C4-2B (cell line): ENCODE measurements at regions not wholly inside any gene's neighbourhood (a gene's known extent, or its start where the extent isn't known, plus 50 kb on each side); places are given as distances from the start of the nearest gene placed in this dataset.

ENCODE experiments used
- H3K27ac ChIP-seq: fragments of 450-650 bp; 2 replicates; pipeline ENCODE4 v1.5.1; 2017
- ZFX ChIP-seq: fragments of 450-650 bp; IDR thresholded peaks from 2 replicates; pipeline ENCODE4 v1.6.1; 2017
- TF ChIP-seq, protein P1 (sequence below): fragments of 450-650 bp; conservative IDR thresholded peaks from 2 replicates; pipeline ENCODE4 v1.5.1; 2017; ENCODE audit warnings: mild to moderate bottlenecking

DNA sequence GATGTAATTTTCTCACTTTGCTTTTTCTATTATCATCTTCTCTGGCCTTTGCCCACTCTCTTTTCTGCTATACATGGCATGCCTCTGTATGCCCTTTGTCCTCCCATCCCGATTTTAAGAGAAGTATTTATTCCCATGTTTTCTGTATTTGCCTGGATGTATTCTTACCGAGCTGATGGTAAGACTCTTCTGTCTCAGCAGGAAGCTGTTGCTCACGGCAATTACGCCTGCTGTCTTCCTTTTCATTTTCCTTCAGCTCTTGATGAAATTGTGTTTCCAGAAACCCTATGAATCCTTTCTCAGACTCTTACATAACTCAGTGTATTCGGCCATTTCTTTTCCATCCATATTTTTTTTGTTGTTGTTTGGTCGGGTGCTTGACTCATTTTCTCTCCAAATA, 121.6 kb downstream of the SP3 start:
- TF ChIP-seq ZFX: no peak
- TF ChIP-seq, protein P1, sequence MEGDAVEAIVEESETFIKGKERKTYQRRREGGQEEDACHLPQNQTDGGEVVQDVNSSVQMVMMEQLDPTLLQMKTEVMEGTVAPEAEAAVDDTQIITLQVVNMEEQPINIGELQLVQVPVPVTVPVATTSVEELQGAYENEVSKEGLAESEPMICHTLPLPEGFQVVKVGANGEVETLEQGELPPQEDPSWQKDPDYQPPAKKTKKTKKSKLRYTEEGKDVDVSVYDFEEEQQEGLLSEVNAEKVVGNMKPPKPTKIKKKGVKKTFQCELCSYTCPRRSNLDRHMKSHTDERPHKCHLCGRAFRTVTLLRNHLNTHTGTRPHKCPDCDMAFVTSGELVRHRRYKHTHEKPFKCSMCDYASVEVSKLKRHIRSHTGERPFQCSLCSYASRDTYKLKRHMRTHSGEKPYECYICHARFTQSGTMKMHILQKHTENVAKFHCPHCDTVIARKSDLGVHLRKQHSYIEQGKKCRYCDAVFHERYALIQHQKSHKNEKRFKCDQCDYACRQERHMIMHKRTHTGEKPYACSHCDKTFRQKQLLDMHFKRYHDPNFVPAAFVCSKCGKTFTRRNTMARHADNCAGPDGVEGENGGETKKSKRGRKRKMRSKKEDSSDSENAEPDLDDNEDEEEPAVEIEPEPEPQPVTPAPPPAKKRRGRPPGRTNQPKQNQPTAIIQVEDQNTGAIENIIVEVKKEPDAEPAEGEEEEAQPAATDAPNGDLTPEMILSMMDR: no peak
- H3K27ac ChIP-seq: no peak overlapping the region

DNA sequence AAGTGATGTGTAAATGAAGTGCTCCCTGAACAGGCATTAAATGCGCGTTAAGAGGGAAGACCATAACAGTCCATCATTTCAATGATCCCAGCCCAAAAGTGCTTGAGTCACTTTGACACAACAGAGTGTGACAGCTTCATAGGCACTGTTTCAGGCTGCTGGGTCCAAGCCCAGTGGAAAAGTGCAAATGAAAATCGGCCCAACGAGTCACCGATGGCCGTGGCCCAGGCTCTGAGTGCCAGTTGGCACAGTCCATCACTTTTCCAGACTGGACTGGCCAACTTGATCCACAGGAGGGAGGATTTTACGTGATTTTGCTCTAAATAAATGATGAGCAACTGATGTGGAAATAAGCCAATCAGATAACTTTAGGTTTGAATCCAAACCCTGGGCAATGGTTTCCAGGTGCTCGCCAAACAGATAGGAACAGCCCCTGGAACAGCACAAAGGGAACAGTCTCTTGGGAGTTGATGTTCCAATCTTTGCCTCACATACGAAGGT, 114.0 kb downstream of the SP3 start:
- peak overlapping the region; percentile 60 for H3K27ac ChIP-seq
- TF ChIP-seq, protein P1: no peak; the same call in 1 of the 2 replicates
- TF ChIP-seq ZFX: no peak

DNA sequence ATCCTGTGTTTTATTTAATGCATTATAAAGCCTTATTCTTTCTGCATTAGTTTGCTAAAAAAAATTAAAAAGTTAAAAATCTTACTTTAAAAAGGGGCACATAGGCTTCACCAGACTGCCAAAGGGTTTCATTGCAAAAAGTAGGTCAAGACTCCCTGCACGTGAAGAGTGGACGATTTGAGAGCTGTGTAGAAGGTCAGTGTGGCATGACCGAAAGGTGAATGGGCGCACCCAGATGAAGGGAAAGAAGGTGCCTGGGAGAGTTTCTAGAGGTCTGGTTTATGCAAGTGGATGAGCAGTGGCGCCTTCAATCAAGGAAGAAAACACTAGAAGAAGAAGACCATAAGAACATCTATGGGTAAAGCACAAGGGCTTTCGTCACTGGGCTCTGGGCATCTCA, 111.0 kb downstream of the SP3 start:
- H3K27ac ChIP-seq: no peak overlapping the region
- no peak for TF ChIP-seq ZFX
- TF ChIP-seq, protein P1: no peak

DNA sequence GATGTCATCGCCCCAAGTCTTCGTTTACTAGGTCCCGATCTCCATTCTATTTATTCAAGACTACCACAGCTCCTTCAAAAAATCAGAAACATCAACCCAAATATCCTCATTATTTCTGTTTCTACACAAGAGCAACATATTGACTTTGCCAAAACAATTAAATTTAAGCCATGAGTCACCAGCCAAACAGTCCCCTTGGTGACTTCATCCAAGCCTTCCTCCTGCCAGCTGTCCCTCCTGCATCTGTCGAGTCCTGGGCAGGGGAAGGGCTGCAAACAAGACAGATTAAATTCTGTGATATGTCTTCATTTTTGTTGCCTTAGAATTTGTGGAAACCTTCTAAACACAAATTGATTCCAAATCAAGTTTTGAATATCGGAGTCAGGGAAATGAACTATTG, 110.3 kb downstream of the SP3 start:
- no peak overlapping the region; the same call in 1 of the 2 replicates for H3K27ac ChIP-seq
- TF ChIP-seq, protein P1: no peak
- no peak for TF ChIP-seq ZFX

- H3K27ac ChIP-seq: no peak overlapping the region
- TF ChIP-seq ZFX: no peak
- TF ChIP-seq, protein P1: no peak
Measured at GRCh38 chr2:173855661-173856060, 109.5 kb downstream of the SP3 start.
